ENCODE measurements at regions not wholly inside any gene's neighbourhood (a gene's known extent, or its start where the extent isn't known, plus 50 kb on each side); places are given as distances from the start of the nearest gene placed in this dataset.

DNA sequence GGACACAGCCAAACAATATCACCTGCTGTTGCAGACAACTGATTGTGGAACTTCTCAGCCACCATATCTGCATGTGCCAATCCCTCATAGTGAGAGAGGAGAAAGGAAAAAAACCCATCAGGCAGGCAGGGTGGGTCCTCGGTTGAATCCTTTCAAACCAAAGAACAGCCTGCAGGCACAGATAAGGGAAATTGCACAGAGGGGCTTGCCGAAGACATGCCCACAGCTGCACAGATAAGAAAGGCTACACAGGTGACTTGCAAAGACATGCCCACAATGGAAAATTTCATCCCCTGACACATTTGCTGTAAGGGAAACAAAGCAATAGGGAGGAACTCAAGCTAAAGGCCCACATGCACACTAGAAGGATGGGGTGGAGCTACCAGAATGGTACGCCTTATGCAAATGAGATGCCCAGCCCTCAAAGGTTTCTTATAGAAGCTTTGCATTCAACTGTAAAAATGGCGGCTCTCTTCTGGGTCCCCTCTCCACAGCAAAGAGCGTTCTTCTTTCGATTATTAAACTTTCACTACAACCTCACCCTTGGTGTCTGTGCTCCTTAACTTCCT lies 170.0 kb upstream of the TMPO start:
- Histone ChIP-seq H3K4me3 (ENCODE audit: low read length) (no peak overlapping the region), H3K9me3 (ENCODE audit: low read depth, low read length) (no peaks in the 10 kb centered on the region), H3K4me1 (ENCODE audit: insufficient read depth, low read length) (no peaks in the 10 kb centered on the region), H3K27me3 (ENCODE audit: insufficient read depth, low read length) (no peaks in the 10 kb centered on the region)

DNA sequence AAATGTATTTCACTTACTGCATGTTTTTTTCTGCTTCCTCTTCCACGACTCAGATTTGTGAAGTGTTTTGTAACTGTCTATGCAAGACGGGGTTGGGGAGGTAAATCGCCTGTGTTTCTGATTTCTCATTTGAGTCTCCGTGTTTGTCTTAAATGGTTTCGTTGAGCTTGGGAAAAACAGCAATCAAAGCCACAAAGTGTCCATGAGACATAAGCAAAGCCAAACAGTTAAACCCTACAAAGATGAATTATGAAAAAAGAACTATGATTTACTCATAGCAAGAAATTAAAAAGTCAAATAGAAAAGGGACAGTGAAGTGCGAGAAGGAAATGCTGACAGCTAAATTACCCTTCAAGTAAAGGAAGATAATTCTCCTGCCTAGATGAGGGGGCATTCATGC lies 164.3 kb upstream of the TMPO start:
- Histone ChIP-seq H3K4me3 (ENCODE audit: low read length) (no peak overlapping the region), H3K27me3 (ENCODE audit: insufficient read depth, low read length) (no peaks in the 10 kb centered on the region), H3K4me1 (ENCODE audit: insufficient read depth, low read length) (no peaks in the 10 kb centered on the region), H3K9me3 (ENCODE audit: low read depth, low read length) (no peaks in the 10 kb centered on the region)

DNA sequence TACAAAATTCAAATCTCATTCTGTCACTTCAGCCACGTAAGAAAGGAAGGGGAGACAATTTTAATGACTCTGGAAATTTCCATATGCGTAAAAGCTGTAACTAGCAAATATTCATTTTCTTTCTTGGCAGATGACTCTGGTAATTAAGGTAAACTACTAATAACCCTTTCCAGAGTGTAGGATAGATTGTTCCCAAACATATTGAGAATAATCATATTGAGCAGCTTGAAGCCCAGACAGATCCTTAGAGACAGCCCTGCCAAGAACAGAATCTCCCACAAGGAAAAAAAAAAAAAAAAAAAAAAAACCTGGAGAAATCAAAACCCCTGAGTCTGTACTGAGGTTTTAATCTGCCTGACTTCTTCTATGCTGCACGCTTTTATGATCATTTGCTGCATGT lies 163.6 kb upstream of the TMPO start:
- Histone ChIP-seq H3K4me1 (ENCODE audit: insufficient read depth, low read length) (no peaks in the 10 kb centered on the region), H3K4me3 (ENCODE audit: low read length) (no peak overlapping the region), H3K9me3 (ENCODE audit: low read depth, low read length) (no peaks in the 10 kb centered on the region), H3K27me3 (ENCODE audit: insufficient read depth, low read length) (no peaks in the 10 kb centered on the region)

DNA sequence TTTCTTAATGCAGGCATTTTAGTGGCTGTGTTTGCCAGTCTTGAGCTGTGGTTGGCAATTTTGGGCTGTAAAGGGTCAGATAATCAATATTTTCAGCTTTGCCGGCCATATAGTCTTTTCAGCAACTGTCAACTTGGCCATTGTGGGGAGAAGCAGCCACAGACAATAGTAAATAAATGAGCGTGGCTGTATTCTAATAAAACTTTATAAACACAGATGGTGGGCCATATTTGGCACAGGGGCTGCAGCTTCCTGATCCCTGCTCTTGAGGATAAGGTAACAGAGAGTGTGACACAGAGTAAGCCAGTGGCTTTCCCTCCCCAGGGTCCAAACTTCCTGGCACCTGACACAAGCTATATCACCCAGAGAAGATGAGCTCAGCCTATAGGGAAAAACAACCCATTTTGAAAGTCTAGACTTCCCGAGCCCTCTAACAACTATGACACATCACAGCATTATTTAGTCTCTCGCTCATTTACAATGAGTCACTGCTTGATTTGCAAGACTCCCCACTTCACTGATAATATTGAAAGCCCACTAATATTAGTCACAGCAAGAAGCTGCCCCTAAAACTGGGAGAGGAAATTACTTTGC lies 163.1 kb upstream of the TMPO start:
- H3K4me1 ChIP-seq (ENCODE audit: insufficient read depth, low read length), result no peaks in the 10 kb centered on the region
- no peaks in the 10 kb centered on the region for H3K9me3 ChIP-seq (ENCODE audit: low read depth, low read length)
- H3K4me3 ChIP-seq (ENCODE audit: low read length), result no peak overlapping the region
- no peaks in the 10 kb centered on the region for H3K27me3 ChIP-seq (ENCODE audit: insufficient read depth, low read length)

DNA sequence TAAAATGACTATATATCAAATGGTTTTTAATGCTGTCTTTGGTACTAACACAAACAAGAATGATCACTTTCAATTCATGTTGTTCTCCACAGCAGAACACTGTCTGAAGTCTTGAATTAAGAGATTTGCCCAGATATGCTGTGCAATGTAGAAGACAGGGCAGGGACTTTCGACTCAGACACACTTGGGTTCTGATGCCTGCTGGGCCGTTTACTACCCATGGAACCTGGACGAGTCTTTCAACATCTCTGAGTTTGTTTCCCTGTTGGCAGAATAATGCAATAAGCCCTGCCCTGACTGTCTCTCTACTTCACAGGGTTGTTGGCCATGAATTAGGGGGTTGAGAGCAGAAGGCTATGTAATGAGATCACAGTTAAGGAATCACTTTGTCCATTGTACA lies 162.6 kb upstream of the TMPO start:
- Histone ChIP-seq H3K9me3 (ENCODE audit: low read depth, low read length) (no peaks in the 10 kb centered on the region), H3K4me1 (ENCODE audit: insufficient read depth, low read length) (no peaks in the 10 kb centered on the region)

DNA sequence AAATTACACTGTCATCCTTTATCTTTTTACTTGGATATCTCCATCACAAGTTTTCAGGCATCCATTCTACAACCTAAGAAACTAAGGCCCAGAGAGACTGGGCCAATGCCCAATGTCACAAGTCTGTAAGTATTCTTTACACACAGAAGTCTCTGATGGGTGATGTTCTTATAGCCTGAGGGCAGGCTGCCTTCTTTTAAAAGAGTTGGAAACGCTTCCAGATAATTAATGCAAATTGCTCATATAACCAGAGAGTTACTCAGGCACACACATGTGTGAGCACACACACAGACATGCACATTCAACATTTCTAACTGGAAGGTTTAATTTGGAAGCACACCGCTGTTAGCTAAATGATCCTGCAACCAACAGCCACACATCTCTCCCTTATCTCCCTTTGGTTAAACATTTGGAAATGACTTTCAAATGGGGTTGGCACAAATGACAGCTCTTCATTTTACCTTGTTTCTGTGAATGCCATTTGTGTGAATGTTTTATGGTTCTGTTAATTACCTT lies 160.8 kb upstream of the TMPO start:
- Histone ChIP-seq H3K27me3 (ENCODE audit: insufficient read depth, low read length) (no peaks in the 10 kb centered on the region), H3K9me3 (ENCODE audit: low read depth, low read length) (no peaks in the 10 kb centered on the region), H3K4me3 (ENCODE audit: low read length) (no peak overlapping the region), H3K4me1 (ENCODE audit: insufficient read depth, low read length) (no peaks in the 10 kb centered on the region)

More for the DNA sequence above, 162.6 kb upstream of the TMPO start:
- Histone ChIP-seq H3K27me3 (ENCODE audit: insufficient read depth, low read length) (no peaks in the 10 kb centered on the region), H3K4me3 (ENCODE audit: low read length) (no peak overlapping the region)

DNA sequence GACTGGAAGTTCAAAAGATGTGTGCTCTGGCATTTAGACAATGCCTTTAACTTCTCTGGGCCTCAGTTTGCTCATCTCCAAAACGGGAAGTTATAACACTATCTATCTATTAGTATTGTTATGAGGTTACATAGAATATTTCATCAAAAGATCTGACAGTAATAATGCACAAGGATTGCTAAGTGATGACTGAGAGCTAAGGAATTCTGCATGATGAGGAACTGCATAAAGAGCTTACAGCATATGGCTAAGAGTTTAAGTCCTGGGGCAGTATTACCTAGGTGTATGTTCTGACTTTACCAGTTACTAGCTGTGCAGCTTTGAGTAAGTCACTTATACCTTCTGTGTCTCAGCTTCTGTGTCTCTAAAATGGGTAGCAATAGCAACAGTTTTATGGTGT lies 160.1 kb upstream of the TMPO start:
- Histone ChIP-seq H3K9me3 (ENCODE audit: low read depth, low read length) (no peaks in the 10 kb centered on the region), H3K4me3 (ENCODE audit: low read length) (no peak overlapping the region), H3K4me1 (ENCODE audit: insufficient read depth, low read length) (no peaks in the 10 kb centered on the region), H3K27me3 (ENCODE audit: insufficient read depth, low read length) (no peaks in the 10 kb centered on the region)

DNA sequence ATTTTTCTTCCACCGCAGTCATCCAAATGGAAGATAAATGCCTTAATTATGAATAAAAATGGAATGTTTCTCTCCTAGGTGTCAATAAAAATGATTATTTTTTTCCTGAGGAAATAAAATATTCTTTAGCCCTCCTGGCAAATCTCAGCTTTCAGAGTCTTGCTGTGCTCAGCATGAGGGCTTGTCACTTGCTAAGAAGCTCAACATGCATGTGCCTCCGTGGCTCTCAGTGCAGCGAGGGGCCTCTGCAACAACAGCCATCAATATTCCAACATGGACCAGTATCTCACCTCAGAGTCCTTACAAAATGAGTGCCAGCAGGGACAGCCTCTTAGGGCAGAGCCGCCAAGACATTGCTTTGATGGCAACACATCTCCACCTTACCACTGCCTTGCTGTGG lies 159.5 kb upstream of the TMPO start:
- H3K9me3 ChIP-seq (ENCODE audit: low read depth, low read length), result no peaks in the 10 kb centered on the region
- H3K4me1 ChIP-seq (ENCODE audit: insufficient read depth, low read length), result no peaks in the 10 kb centered on the region
- no peak overlapping the region for H3K4me3 ChIP-seq (ENCODE audit: low read length)
- no peaks in the 10 kb centered on the region for H3K27me3 ChIP-seq (ENCODE audit: insufficient read depth, low read length)

DNA sequence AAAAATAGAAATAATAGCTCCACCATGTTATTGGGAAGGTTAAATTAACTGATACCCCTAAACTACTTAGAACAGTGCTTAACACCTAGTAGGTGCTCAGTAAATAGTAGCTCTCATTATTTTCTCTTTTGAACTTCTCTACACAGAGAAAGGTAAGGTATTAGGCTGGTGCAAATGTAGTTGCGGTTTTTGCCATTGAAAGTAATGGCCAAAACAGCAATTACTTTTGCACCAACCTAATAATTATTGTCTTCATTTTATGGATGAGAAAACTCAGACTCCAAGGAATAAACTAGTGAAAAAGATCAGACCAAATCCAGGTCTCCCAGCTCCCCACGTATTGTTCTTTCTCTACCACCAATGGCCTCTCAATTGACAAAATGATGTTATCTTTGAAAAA lies 157.2 kb upstream of the TMPO start:
- no peaks in the 10 kb centered on the region for H3K27me3 ChIP-seq (ENCODE audit: insufficient read depth, low read length)
- H3K4me3 ChIP-seq (ENCODE audit: low read length), result no peak overlapping the region
- no peaks in the 10 kb centered on the region for H3K4me1 ChIP-seq (ENCODE audit: insufficient read depth, low read length)
- H3K9me3 ChIP-seq (ENCODE audit: low read depth, low read length), result no peaks in the 10 kb centered on the region

DNA sequence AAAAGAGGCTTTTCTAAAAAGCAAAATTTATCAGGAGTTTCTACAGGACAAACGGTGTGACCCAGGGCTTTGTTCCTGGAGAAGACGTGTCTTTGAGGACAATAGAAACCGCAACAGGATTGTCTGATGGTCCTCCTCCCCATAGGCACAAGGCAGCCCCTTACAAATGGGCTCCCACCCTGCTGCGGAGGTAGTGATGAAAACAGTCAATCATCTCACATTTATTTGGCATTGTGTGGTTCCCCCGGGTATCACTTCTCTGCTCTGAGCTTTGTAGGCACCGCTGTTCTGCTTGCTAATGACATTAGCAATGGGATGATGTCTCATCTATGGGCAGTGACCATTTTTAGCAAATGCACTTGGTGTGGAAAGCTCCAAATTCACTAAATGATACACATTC lies 155.5 kb upstream of the TMPO start:
- Histone ChIP-seq H3K4me3 (ENCODE audit: low read length) (no peak overlapping the region), H3K27me3 (ENCODE audit: insufficient read depth, low read length) (no peaks in the 10 kb centered on the region), H3K4me1 (ENCODE audit: insufficient read depth, low read length) (no peaks in the 10 kb centered on the region), H3K9me3 (ENCODE audit: low read depth, low read length) (no peaks in the 10 kb centered on the region)

DNA sequence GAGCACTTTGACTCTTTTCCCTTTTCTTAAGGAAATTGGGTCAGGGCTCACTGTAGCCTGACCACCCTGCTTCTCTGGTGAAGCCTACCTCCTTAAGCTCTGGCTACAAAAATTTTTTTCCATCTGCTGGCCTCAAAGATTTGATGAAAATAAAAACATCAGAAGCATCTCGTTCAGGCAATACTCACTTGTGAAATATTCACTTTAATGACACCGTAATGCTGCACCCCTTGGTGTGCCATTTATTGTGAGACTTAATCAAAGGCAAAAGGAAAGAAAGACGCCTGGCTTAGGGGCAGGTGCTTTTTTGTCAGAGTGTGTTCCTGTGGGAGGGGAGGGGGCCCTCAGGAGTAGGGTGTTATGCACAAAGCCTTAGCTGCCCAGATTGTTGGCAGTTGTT lies 155.0 kb upstream of the TMPO start:
- no peaks in the 10 kb centered on the region for H3K4me1 ChIP-seq (ENCODE audit: insufficient read depth, low read length)
- H3K4me3 ChIP-seq (ENCODE audit: low read length), result no peak overlapping the region
- H3K27me3 ChIP-seq (ENCODE audit: insufficient read depth, low read length), result no peaks in the 10 kb centered on the region
- H3K9me3 ChIP-seq (ENCODE audit: low read depth, low read length), result no peaks in the 10 kb centered on the region

DNA sequence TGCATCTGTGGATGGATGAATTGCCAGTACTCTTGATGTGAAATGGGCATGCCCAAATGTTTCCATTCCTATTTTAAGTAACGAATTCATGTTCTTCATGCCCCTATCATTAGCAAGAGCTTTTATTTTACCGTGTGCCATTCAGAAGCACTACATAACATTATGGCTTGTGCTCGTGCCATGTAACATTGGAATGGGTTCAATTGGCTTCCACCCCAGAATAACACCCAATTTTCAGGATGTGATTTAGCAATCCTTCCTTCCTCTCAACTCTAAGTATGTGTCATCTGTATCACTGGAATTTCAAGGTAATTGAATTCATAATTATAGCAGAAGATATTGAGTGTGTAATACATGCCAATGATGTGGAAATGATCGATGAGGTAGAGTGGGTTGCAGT lies 145.8 kb upstream of the TMPO start:
- Histone ChIP-seq H3K9me3 (ENCODE audit: low read depth, low read length) (no peaks in the 10 kb centered on the region), H3K4me3 (ENCODE audit: low read length) (no peak overlapping the region), H3K4me1 (ENCODE audit: insufficient read depth, low read length) (no peaks in the 10 kb centered on the region), H3K27me3 (ENCODE audit: insufficient read depth, low read length) (peaks cover 7% of the 10 kb centered on the region)

DNA sequence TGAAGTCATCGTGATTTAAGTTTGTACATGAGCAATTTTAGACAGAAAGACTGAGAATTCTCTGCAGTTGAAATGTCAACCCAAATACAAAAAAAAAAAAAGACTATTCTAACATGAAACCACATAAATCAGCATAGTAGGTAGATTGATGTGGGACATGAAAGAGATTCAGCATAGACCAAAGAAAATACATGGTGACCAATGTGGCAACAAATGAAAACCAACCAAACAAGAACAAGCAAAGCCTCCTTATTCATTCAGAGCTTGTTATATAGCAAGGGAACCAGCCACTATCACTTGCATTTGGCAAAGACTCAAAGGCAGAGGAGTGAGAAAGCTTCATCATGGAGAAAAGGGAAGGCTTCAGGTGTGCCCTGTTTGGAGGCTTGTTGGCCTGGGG lies 144.4 kb upstream of the TMPO start:
- H3K27me3 ChIP-seq (ENCODE audit: insufficient read depth, low read length), result peaks cover 10% of the 10 kb centered on the region
- no peaks in the 10 kb centered on the region for H3K4me1 ChIP-seq (ENCODE audit: insufficient read depth, low read length)
- no peaks in the 10 kb centered on the region for H3K9me3 ChIP-seq (ENCODE audit: low read depth, low read length)
- H3K4me3 ChIP-seq (ENCODE audit: low read length), result no peak overlapping the region

DNA sequence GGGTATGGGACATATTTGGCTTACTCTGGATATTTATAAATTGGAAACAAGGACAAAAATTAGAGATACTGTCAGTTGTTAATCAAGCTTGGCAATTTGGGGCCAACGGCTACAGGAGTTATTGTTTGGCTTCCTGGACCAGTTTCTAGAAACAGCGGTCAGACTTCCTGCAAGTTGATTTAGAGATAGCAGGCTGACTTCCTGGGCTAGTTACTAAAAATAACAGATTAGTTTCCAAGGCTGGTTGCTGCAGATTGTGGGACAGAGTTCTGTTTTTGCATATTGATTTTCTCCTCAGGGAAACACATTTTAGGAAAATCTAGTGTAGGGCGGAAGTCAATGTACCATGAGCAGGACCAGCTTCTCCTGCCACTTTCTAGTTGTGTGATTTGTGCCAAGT lies 144.0 kb upstream of the TMPO start:
- H3K27me3 ChIP-seq (ENCODE audit: insufficient read depth, low read length), result peaks cover 10% of the 10 kb centered on the region
- no peaks in the 10 kb centered on the region for H3K4me1 ChIP-seq (ENCODE audit: insufficient read depth, low read length)
- H3K4me3 ChIP-seq (ENCODE audit: low read length), result no peak overlapping the region
- no peaks in the 10 kb centered on the region for H3K9me3 ChIP-seq (ENCODE audit: low read depth, low read length)

DNA sequence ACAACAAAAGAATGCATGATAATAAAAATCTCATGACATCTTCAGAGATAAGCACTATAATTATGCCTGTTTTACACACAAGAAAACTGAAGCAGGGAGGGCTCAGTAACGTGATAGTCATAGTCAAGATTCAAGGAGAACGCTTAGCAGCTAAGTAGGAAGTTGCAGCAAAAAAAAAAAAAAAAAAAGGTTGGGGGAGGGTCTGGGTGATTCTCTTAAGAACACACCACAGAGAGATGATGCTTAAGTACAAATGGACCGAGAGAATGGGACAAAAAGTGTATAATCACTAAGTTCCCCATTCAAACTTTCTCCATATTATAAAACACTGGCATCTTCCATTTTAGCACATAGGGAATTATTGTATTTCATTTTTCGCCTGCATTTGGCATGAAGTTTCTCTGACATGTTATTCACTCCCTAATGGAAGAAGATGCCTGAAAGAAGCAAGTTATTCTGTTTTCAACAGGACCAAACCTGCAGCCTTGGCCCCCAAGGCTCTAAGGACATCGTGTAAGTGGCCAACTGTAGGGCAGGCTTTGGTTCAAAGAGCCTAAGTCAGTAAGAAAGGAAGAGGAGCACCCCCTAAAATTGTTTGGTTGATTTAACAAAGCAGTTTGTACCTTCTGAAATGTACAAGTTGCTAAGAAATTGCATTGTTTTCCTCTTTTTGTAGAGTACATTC lies 142.9 kb upstream of the TMPO start:
- Histone ChIP-seq H3K27me3 (ENCODE audit: insufficient read depth, low read length) (peaks cover 10% of the 10 kb centered on the region), H3K9me3 (ENCODE audit: low read depth, low read length) (no peaks in the 10 kb centered on the region), H3K4me3 (ENCODE audit: low read length) (no peak overlapping the region), H3K4me1 (ENCODE audit: insufficient read depth, low read length) (no peaks in the 10 kb centered on the region)

DNA sequence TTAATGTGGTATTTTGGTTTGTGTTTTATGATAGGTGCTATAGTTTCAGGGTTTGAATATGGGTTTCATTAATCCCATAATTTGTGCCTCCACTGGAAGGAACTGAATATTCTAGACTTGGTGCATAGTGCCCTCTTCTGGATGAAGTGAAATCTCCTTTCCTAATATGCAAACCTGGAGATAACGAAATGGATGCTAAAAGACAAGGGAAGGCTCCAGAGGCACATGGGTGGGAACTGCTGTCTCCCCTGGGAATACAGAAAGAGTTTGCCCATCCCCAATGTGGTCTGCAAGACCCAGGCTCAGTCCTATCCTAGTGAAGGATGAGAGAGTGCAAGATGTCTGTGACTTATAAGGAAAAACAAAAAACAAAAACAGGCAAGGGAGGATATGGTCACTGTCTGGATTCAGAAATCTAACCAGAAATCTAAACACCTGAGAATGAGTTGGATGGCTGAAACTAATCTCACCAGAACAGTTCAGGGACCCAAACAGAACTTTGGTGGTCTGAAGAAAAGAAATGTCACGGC lies 142.3 kb upstream of the TMPO start:
- H3K4me3 ChIP-seq (ENCODE audit: low read length), result no peak overlapping the region
- H3K9me3 ChIP-seq (ENCODE audit: low read depth, low read length), result no peaks in the 10 kb centered on the region
- H3K4me1 ChIP-seq (ENCODE audit: insufficient read depth, low read length), result no peaks in the 10 kb centered on the region
- peaks cover 10% of the 10 kb centered on the region for H3K27me3 ChIP-seq (ENCODE audit: insufficient read depth, low read length)

Measured in mononuclear cell (primary cell).